Right renal cortex interstitium (tissue), 3 donors: ENCODE measurements at regions not wholly inside any gene's neighbourhood (a gene's known extent, or its start where the extent isn't known, plus 50 kb on each side); places are given as distances from the start of the nearest gene placed in this dataset.

Source experiments
- DNase-seq, 3 donors: peaks; one replicate each; pipeline ENCODE4 v3.0.0-alpha.2; 2013; ENCODE audit warnings: low read depth in 3 of 3, low spot score in 2 of 3

DNA sequence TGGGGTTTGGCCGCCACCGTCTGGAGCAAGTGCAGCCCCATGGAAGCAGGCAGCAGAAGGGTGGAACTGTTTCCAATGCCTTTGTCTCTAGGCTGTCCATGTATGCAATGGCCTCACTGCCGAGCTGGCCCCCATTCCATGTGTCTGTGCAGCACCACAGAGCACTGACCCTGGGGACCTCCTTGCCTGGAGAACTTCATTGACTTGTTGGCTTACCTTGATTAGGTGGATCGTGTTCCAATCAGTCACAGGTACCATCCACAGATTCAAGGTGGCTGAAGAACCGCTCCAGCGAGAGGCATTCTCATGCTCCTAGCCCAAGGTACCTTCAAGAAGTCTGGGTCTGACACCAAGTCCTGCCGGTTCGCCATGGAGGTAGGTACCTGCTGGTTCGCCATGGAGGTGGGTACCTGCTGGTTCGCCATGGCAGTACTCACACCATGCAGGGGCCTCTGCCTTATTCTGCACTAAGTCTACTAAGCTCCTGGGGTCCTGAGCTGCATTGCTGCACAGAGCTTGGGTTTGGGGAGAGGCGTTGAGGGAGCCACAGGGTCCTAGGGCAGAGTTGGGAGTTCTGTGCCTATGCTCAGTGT, 358.3 kb upstream of the IRX1 start:
- DNase-seq = no peak

DNA sequence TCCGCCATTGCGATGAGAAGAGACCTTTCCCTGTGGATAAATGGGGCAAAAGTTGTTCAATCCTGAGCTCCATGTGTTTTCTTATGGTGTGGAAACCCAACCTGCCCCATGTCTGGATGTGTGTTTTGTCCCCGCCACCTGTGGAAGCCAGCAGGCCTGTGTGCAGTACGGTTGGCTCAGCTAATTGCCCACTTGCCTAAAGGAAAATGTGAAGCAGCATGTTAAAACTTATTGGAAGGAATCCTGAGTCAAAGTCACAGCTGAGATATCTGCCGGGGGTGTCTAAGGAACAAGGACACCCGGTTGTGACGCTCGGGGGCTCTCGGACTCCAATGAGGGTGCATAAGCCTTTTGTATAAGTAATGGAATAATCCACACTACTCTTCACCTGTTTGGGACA, 361.1 kb upstream of the IRX1 start:
- DNase-seq = no peak

DNA sequence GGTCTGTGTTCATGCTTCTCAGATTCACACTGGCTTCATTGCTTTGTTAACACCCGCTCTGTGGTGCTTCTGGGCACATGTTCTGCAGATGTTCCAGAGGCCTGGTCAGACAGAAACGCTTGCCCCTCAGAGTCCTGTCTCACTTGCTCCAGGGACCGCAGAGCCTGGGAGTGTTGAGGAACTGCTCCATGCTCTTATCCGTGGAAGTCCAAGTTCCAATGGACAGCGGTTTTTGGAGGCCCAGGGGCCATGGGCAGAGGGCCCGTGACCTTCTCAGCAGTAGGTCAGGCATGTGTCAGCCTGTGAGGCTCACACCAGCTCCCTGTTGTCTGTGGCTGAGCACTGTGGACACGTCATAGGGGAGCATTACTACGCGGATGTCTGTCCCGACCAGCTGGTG, 364.7 kb upstream of the IRX1 start:
- no peak for DNase-seq

- DNase-seq = no peak
Measured at GRCh38 chr5:3230254-3230653, 365.4 kb upstream of the IRX1 start.

- DNase-seq = no peak
Measured at GRCh38 chr5:3226196-3226920, 369.3 kb upstream of the IRX1 start.

DNA sequence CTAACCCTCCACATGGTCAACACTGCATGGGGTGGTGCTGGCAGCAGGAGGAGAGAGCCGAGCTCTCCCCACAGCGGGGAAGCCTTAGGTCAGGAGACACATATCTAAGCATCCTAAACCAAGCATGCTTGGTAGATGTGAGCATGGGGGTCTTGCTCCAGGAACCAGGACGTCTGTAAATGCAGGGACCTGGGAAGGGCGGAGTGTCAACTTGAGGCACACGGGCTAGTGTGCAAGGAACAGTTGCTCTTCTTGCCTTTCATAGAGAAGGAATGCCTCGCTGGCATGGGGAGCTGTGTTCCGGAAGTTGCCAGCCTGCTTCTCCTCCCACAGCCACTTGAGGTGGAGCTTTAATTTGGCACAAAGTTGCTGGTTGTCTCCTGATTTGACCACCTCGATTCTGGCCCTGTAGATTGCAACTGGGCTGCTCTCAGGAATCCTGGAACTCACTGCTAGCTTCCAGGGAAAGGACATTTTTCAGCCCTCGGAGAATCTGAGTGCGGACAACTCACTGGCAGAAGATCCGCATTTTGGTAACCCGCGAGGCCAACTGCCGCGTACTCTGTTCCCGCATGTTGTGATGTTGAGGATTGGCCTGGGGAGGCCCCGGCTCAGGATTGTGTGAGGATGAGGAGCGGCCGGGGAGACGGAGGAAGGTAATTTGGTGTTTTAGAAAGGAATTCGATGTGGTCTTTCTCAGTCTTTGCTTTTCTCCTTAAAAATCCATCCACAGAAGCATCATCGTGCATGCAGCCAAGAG, 370.3 kb upstream of the IRX1 start:
- DNase-seq = no peak

GRCh38 chr5:3222924-3223323, 372.7 kb upstream of the IRX1 start:
- no peak for DNase-seq

DNA sequence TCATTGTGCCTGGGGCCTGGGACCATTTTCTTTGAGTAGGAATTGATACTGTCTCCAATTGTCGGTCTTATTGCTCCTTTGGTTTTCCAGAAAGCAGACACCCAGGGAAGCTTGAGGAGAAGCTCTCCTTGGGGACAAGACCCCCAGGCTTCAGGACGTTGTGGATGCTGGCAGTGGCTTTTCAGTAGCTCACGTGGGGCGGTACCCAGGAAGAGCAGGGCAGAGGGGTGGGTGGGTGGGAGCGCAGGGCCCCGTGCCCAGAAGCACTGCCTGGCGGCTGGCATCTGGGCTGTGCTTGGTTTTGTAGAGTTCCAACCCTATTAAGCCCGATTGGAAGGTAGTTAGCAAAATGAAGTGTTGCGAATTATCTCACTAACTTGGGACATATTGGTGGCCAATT, 374.2 kb upstream of the IRX1 start:
- no peak for DNase-seq

GRCh38 chr5:3220638-3221288, 374.9 kb upstream of the IRX1 start:
- no peak for DNase-seq

- no peak for DNase-seq
Measured at GRCh38 chr5:3220201-3220600, 375.4 kb upstream of the IRX1 start.

DNA sequence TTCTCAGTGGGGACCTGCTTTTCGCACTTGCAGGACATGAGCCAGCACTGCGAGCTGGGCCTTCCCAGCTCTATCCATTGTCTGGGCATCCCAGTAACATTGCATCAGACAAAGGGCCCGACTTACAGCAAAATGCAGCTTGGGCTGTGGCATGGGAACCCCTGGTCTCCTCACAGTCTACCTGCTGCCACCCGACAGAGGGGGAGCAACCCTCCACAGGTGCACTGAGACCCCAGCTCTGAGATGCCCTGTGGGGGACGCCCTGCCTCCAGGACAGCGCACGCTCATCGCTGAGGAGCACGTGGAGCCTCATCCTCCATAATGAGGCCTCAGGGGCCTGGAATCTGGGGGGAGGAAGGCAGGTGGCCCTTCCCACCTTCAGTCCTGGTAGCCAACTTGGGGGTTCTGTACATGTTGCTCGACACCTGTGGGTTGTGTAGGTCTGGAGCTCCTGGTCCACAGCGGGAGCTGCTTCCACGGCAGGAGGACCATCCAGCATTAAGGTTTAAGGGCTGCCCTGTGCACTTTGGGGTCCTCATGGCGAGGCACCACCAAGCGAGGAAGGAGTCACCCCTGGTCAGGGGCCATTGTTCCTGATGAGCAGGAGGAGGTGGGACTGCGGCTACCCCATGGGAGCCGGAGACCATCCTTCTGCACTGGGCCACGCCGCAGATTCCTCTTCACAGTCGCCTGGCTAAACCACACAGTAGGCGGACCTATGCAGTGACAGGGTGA, 376.5 kb upstream of the IRX1 start:
- no peak for DNase-seq

GRCh38 chr5:3217771-3218495, 377.7 kb upstream of the IRX1 start:
- DNase-seq = no peak

DNA sequence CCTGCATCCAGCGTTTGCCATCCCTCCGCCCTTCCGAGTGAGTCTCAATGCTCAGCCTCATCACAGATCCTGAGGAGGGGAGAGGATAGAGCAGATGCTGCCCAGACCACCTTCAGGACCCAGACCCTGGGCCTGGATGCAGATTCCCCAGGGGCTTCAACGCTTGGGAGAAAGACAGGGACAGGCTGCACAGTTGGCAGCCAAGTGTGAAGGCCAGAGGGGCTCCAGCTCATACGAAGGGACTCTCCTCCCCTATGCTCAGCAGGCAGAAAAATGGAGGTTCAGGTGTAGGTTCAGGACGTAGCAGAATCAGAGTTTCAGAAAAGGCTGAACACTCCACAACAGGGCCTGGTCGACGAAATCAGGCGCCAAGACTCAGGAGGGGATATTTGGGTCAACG, 378.5 kb upstream of the IRX1 start:
- no peak for DNase-seq

GRCh38 chr5:3216386-3216785, 379.2 kb upstream of the IRX1 start:
- no peak for DNase-seq

- DNase-seq = no peak
Measured at GRCh38 chr5:3214838-3215374, 380.7 kb upstream of the IRX1 start.

DNA sequence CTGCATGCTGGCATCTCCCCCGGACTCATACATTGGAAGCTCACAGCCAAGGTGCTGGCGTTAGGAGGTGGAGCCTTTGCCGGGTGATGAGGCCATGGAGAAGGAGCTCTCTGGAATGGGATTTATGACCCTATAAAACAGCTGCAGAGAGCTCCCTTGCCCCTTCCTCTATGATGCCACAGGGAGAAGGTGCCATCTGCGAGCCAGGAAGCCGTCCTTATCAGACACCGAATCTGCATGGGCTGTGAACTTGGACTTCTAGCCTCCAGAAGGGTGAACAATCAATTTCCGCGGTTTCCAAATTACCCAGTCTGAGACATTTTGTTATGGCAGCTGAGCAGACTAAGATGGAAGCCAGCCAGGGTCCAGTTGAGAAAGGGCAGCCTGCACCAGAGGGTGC, 381.2 kb upstream of the IRX1 start:
- no peak for DNase-seq

- DNase-seq = no peak
Measured at GRCh38 chr5:3212869-3213268, 382.8 kb upstream of the IRX1 start.

DNA sequence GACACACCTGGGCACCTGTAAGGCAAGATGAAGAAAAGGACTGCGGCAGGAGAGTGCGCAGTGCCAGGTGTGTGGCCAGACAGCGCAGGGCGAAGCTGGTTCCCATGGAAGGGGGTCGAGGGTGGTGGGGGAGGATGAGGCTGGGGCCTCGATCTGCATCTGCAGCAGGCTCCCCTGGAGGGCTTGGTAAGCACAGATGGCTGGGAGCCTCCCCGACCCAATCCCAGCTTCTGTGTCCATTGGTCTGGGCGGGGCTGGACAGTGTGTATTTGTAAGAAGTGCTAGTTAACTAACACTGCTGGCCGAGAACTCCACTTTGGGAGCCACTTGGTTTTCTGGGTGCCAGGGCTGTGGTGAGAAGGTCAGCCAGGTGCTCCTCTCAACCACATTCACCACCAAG, 385.1 kb upstream of the IRX1 start:
- no peak for DNase-seq

- DNase-seq = no peak
Measured at GRCh38 chr5:3209918-3210317, 385.7 kb upstream of the IRX1 start.

GRCh38 chr5:3202570-3202969, 393.1 kb upstream of the IRX1 start:
- DNase-seq = no peak
